GM23338 (cell line): ENCODE measurements at regions not wholly inside any gene's neighbourhood (a gene's known extent, or its start where the extent isn't known, plus 50 kb on each side); places are given as distances from the start of the nearest gene placed in this dataset.

ENCODE experiments used
- CREB1 ChIP-seq: fragments of 250-450 bp; sonication (Bioruptor Pico); IDR thresholded peaks from 2 replicates; pipeline ENCODE4 v1.5.0; 2020; ENCODE audit warnings: low read depth, mild to moderate bottlenecking, moderate library complexity
- CTCF ChIP-seq, 2 experiments: fragments of 200-600 bp in 1 of 2; sonication (generic) in 1 of 2; conservative IDR thresholded peaks; 2 replicates each; pipeline versions ENCODE4 v1.5.1 to v1.6.1; 2016 to 2017; ENCODE audit warnings: antibody characterized with exemption in 2 of 2, low read depth in 2 of 2, mild to moderate bottlenecking in 2 of 2, moderate library complexity in 1 of 2
- EZH2 ChIP-seq: fragments of 200-600 bp; sonication (generic); IDR thresholded peaks from one replicate; pipeline ENCODE4 v1.8.0; 2017; ENCODE audit warnings: antibody characterized with exemption, mild to moderate bottlenecking, low read depth; ENCODE audit not compliant: unreplicated experiment
- EZH2phosphoT487 ChIP-seq: fragments of 200-600 bp; sonication (generic); IDR thresholded peaks from one replicate; pipeline ENCODE4 v1.8.1; 2018; ENCODE audit warnings: antibody characterized with exemption; ENCODE audit not compliant: unreplicated experiment
- JUNB ChIP-seq: IDR thresholded peaks from one replicate; pipeline ENCODE4 v1.6.1; 2016; ENCODE audit warnings: antibody characterized with exemption; ENCODE audit not compliant: unreplicated experiment
- POLR2AphosphoS5 ChIP-seq: IDR thresholded peaks from 2 replicates; pipeline ENCODE4 v1.6.1; 2016; ENCODE audit warnings: antibody characterized with exemption, low read depth
- ZNF462 ChIP-seq: fragments of 250-450 bp; sonication (Bioruptor Pico); IDR thresholded peaks from 2 replicates; pipeline ENCODE4 v1.5.0; 2020; ENCODE audit warnings: mild to moderate bottlenecking, moderate library complexity
- TF ChIP-seq, protein P1 (sequence below): IDR thresholded peaks from 2 replicates; pipeline ENCODE4 v1.6.1; 2016; ENCODE audit warnings: antibody characterized with exemption

- TF ChIP-seq POLR2AphosphoS5 = no peak
- TF ChIP-seq CTCF (conservative IDR thresholded peaks at IDR 0.05; ENCODE audit: low read depth in 2 of 2) = no peak
- TF ChIP-seq EZH2 = no peak
- no peak for TF ChIP-seq CREB1
- no peak for TF ChIP-seq JUNB
- no peak for TF ChIP-seq EZH2phosphoT487
- TF ChIP-seq, protein P1, sequence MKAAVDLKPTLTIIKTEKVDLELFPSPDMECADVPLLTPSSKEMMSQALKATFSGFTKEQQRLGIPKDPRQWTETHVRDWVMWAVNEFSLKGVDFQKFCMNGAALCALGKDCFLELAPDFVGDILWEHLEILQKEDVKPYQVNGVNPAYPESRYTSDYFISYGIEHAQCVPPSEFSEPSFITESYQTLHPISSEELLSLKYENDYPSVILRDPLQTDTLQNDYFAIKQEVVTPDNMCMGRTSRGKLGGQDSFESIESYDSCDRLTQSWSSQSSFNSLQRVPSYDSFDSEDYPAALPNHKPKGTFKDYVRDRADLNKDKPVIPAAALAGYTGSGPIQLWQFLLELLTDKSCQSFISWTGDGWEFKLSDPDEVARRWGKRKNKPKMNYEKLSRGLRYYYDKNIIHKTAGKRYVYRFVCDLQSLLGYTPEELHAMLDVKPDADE = no peak
- TF ChIP-seq ZNF462 (CRISPR knock-in tag) = no peak
Observed at GRCh38 chr6:22774129-22774528, 204.8 kb downstream of the HDGFL1 start.
